ENCODE measurements at regions not wholly inside any gene's neighbourhood (a gene's known extent, or its start where the extent isn't known, plus 50 kb on each side); places are given as distances from the start of the nearest gene placed in this dataset.

DNA sequence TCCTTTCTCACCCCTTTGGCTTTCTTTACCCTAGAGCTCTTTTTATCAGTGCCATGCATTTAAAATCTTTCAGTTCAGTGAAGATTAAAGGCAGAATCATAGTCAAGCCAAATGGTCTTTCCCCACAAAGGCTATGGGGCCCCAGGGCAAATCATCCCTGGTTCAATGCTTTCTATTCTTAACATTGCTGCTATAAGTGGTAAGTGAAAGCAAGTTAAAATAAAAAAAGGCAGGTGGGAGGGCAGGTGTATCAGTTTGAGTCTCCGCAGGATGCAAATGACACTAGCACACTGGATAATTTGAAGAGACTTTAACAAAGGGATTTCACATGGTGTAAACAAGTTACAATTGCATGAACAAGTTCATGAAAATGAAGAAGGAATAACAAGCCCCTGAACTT is 757.4 kb downstream of the SATB2 start:
- Histone ChIP-seq H3K27me3 (ENCODE audit: control insufficient read depth, insufficient read depth, low read length) (no peaks in the 10 kb centered on the region), H3K9ac (ENCODE audit: low read length) (no peak overlapping the region), H3K36me3 (ENCODE audit: control insufficient read depth, insufficient read depth, low read length) (no peaks in the 10 kb centered on the region), H3K4me1 (ENCODE audit: control insufficient read depth, insufficient read depth, low read length) (no peaks in the 10 kb centered on the region), H3K4me3 (ENCODE audit: low read length) (no peak overlapping the region), H3K27ac (ENCODE audit: low read depth, low read length) (no peak overlapping the region)

DNA sequence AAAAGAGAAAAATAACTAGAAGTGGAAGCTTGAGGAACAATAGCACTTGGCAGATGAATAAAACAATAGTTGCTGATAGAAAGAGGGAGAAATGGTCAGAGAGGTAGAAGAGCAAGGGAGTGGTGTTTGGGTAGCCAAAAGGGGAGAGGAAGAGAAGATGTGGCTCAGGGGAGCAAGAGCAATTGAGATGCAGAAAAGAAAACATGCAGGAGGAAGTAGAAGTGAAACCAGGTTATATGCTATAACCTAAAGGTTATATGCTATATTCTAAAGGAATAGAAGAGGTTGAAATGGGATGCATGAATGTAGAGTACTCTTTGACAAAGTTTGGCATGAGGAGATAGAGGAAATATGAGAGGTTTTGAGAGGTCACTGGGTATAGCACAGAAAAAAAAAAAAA is 759.5 kb downstream of the SATB2 start:
- Histone ChIP-seq H3K27ac (ENCODE audit: low read depth, low read length) (no peak overlapping the region), H3K4me1 (ENCODE audit: control insufficient read depth, insufficient read depth, low read length) (no peaks in the 10 kb centered on the region), H3K27me3 (ENCODE audit: control insufficient read depth, insufficient read depth, low read length) (no peaks in the 10 kb centered on the region)

DNA sequence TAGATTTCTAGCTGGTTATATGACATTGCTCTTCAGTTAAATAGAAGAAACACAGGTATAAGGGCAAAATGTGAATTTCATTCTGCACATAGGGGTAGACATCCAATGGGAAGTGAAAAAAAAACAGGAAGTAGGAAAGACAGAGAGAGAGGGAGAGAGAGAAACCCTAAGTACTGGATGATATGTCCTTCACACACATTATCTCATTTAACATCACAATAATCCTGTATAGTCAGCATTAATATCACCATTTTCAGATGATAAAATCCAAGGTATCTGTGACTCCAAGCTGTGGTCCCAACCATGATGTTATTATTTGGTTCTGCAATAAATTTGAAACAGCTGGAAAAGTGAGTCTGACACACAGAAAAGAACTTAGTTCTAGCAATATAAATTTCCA is 759.9 kb downstream of the SATB2 start:
- Histone ChIP-seq H3K27me3 (ENCODE audit: control insufficient read depth, insufficient read depth, low read length) (no peaks in the 10 kb centered on the region), H3K4me3 (ENCODE audit: low read length) (no peak overlapping the region), H3K27ac (ENCODE audit: low read depth, low read length) (no peak overlapping the region), H3K9ac (ENCODE audit: low read length) (no peak overlapping the region), H3K36me3 (ENCODE audit: control insufficient read depth, insufficient read depth, low read length) (no peaks in the 10 kb centered on the region), H3K4me1 (ENCODE audit: control insufficient read depth, insufficient read depth, low read length) (no peaks in the 10 kb centered on the region)

More for the DNA sequence above, 759.5 kb downstream of the SATB2 start:
- Histone ChIP-seq H3K4me3 (ENCODE audit: low read length) (no peak overlapping the region), H3K9ac (ENCODE audit: low read length) (no peak overlapping the region), H3K36me3 (ENCODE audit: control insufficient read depth, insufficient read depth, low read length) (no peaks in the 10 kb centered on the region)

DNA sequence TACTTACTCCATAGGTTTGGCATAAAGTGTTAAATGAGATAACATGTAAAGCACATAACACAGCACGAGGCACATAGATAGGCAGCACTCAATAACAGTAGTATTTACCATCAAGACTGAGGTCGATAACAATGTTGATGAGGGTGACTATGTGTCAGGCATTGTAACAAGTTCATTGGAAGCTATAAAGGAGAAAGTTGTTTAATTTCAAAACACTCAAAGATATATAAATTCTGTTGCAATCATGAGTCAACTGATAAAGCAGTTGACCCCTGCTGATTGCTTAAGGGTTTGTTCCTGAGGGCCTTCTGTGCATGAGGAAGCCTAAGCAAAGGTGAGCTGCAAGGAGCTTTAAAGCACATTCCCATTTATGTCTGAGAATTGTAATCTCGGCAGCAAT is 760.5 kb downstream of the SATB2 start:
- Histone ChIP-seq H3K4me3 (ENCODE audit: low read length) (no peak overlapping the region), H3K27me3 (ENCODE audit: control insufficient read depth, insufficient read depth, low read length) (no peaks in the 10 kb centered on the region), H3K36me3 (ENCODE audit: control insufficient read depth, insufficient read depth, low read length) (no peaks in the 10 kb centered on the region), H3K9ac (ENCODE audit: low read length) (no peak overlapping the region), H3K27ac (ENCODE audit: low read depth, low read length) (no peak overlapping the region), H3K4me1 (ENCODE audit: control insufficient read depth, insufficient read depth, low read length) (no peaks in the 10 kb centered on the region)

DNA sequence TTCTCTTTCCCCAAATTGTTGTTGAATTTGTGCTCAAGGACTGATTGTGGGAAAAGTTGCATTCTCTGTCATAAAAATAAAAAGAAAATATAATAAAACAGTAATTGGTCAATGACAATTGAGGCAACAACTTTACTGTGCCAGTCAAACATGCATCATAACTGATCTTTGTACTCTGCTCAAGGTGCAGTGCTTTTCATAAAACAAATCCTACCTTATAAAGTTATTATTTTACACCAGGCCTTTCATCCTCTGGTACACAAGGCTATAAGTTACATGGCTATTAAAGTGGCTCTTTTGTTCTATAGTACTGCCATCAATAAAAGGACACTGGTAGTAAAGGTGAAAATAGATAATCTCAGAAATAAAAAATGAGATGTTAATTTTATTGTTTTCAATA is 761.9 kb downstream of the SATB2 start:
- Histone ChIP-seq H3K4me3 (ENCODE audit: low read length) (no peak overlapping the region), H3K36me3 (ENCODE audit: control insufficient read depth, insufficient read depth, low read length) (no peaks in the 10 kb centered on the region), H3K9ac (ENCODE audit: low read length) (no peak overlapping the region), H3K27ac (ENCODE audit: low read depth, low read length) (no peak overlapping the region), H3K4me1 (ENCODE audit: control insufficient read depth, insufficient read depth, low read length) (no peaks in the 10 kb centered on the region), H3K27me3 (ENCODE audit: control insufficient read depth, insufficient read depth, low read length) (no peaks in the 10 kb centered on the region)

DNA sequence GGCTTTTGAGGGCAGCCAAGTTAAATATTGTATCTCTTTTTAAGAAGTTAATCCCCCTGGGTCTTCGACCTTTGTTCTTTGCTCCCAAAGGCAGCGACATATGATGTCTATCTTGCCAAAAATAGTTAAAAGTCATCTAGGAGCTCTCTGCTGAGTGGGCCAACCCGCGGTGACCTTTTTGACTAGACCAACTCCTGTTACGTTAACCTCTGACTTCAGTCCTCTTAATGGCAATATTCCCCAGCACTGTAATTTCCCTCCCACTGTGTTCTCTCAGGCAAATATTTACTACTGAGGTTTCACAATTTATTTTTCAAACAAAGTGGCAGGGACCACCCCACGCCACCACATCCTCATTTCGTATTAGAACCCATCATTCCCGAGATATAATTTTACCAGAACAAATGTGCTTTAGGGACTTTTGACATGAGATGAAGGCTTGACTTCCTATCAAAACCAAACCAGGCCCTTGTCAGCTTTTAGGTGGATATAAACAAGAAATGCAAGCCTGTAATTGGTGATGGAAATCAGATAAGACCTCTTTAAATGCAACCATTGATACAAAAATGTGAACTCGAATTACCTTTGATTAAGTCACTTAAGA is 764.7 kb downstream of the SATB2 start:
- H3K36me3 ChIP-seq (ENCODE audit: control insufficient read depth, insufficient read depth, low read length): no peaks in the 10 kb centered on the region
- H3K4me3 ChIP-seq (ENCODE audit: low read length): no peak overlapping the region
- no peak overlapping the region for H3K9ac ChIP-seq (ENCODE audit: low read length)
- H3K4me1 ChIP-seq (ENCODE audit: control insufficient read depth, insufficient read depth, low read length): no peaks in the 10 kb centered on the region
- H3K27ac ChIP-seq (ENCODE audit: low read depth, low read length): no peak overlapping the region
- H3K27me3 ChIP-seq (ENCODE audit: control insufficient read depth, insufficient read depth, low read length): no peaks in the 10 kb centered on the region

DNA sequence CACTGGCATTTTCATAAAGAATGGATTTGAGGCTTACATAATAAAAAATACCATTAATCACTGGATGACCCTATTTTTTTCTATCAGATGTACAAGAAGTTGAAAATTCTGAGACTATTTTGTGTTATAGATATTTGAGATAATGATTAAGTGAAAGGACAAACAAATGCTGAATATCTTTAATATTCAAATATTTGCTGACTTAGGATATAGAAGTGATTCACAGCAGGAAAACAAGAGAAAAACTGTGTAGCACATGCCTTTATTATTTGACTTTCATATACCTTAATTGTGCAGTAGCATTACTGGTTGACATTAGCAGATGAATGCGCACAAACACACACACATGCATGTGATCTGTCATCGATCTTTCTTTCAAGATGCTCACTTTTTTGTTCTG is 766.5 kb downstream of the SATB2 start:
- Histone ChIP-seq H3K9ac (ENCODE audit: low read length) (no peak overlapping the region), H3K27me3 (ENCODE audit: control insufficient read depth, insufficient read depth, low read length) (no peaks in the 10 kb centered on the region), H3K4me3 (ENCODE audit: low read length) (no peak overlapping the region), H3K27ac (ENCODE audit: low read depth, low read length) (no peak overlapping the region), H3K36me3 (ENCODE audit: control insufficient read depth, insufficient read depth, low read length) (no peaks in the 10 kb centered on the region), H3K4me1 (ENCODE audit: control insufficient read depth, insufficient read depth, low read length) (no peaks in the 10 kb centered on the region)

DNA sequence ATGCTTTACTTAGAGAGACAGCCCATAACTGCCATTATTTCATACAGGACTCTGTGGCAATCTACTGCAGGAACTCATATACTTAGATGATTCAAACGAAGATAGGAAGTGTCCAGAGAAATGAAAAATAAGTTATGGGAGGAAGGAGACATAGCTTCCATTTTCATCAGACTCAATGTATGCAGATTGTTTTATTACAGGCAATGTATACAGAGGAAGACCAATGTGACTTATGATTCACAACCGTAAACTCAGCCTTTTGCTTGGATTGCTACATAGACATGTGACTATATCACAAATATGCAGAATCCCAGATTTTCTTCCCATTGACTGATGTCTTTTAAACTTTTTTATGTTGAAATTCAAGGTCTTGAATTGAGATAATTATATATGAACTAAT is 793.4 kb downstream of the SATB2 start:
- no peaks in the 10 kb centered on the region for H3K36me3 ChIP-seq (ENCODE audit: control insufficient read depth, insufficient read depth, low read length)
- no peak overlapping the region for H3K9ac ChIP-seq (ENCODE audit: low read length)
- H3K4me3 ChIP-seq (ENCODE audit: low read length): no peak overlapping the region
- H3K27me3 ChIP-seq (ENCODE audit: control insufficient read depth, insufficient read depth, low read length): no peaks in the 10 kb centered on the region
- no peak overlapping the region for H3K27ac ChIP-seq (ENCODE audit: low read depth, low read length)
- no peaks in the 10 kb centered on the region for H3K4me1 ChIP-seq (ENCODE audit: control insufficient read depth, insufficient read depth, low read length)

DNA sequence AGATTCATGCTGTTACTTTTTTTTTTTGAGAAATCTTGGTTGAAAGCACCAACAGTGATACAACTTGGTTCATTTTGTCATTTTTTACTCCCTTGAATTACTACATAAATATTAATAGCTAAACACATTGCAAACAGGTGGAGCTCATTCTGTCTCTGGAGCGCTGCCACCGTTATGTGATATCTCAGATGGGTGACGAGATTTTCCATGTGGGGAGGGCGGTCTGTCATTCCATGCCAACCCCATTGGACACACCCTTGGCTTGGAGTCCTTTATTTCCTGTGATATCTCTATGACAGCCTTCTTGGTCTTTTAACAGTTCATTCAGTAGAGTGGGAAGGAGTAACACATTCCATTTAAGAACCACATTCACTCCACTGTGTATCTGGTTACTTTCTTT is 794.8 kb downstream of the SATB2 start:
- H3K4me3 ChIP-seq (ENCODE audit: low read length): no peak overlapping the region
- H3K27me3 ChIP-seq (ENCODE audit: control insufficient read depth, insufficient read depth, low read length): no peaks in the 10 kb centered on the region
- H3K36me3 ChIP-seq (ENCODE audit: control insufficient read depth, insufficient read depth, low read length): no peaks in the 10 kb centered on the region
- H3K4me1 ChIP-seq (ENCODE audit: control insufficient read depth, insufficient read depth, low read length): no peaks in the 10 kb centered on the region
- no peak overlapping the region for H3K9ac ChIP-seq (ENCODE audit: low read length)
- H3K27ac ChIP-seq (ENCODE audit: low read depth, low read length): no peak overlapping the region

DNA sequence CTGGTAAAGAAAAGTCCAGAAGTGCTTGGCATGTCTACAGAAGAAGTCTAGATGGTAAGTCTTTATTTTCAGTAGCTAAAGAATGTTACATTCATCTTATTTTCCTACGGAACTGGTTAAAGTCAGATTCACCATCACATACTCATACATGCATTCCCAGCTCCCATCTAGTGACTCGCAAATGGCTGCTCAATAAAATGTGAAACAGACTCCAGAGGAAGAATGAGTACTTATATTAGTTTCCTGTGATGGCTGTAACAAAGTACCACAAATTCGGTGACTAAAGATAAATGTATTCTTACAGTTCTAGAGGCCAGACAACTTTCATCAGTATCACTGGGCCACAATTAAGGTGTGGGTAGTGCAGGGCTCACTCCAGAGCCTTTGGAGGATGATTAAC is 797.2 kb downstream of the SATB2 start:
- Histone ChIP-seq H3K36me3 (ENCODE audit: control insufficient read depth, insufficient read depth, low read length) (no peaks in the 10 kb centered on the region), H3K27ac (ENCODE audit: low read depth, low read length) (no peak overlapping the region), H3K4me1 (ENCODE audit: control insufficient read depth, insufficient read depth, low read length) (no peaks in the 10 kb centered on the region), H3K4me3 (ENCODE audit: low read length) (no peak overlapping the region), H3K27me3 (ENCODE audit: control insufficient read depth, insufficient read depth, low read length) (no peaks in the 10 kb centered on the region), H3K9ac (ENCODE audit: low read length) (no peak overlapping the region)

DNA sequence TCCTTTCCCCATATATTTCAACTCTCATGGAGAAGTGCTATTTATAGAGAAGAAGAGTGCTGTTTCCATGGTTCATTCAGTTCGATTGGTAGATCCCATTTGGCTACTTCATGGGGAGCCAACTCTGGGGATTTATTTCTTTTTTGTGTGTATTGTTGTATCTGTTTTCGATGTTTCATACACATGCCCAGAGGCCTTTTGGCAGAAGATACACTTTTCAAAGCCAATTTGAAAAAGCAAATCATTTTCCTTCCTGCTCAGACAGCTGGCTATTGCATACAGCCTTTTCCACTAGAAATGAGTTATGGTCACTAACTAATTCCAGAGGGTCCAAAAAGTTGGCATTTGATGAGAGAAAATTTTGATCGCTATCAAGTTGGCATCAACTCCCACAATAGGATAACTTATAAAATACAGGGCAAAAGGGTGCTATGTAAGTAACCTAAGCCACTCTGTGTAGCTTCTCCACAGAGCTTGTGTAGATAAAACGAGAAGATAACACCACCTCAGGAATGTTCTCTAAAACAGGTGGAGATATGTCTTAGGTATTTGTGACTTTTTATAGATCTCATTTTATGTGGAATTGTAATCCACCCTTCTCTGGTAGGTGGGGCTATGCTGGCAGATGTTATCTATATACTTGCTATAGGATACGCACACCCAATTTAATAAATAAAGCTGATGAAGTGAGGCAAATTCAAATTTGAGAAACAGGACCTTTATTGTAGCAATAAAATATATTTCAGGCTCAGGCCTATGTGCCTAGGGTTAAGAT is 798.5 kb downstream of the SATB2 start:
- H3K27ac ChIP-seq (ENCODE audit: low read depth, low read length): no peak overlapping the region
- H3K9ac ChIP-seq (ENCODE audit: low read length): no peak overlapping the region
- H3K27me3 ChIP-seq (ENCODE audit: control insufficient read depth, insufficient read depth, low read length): no peaks in the 10 kb centered on the region
- H3K4me1 ChIP-seq (ENCODE audit: control insufficient read depth, insufficient read depth, low read length): no peaks in the 10 kb centered on the region
- H3K36me3 ChIP-seq (ENCODE audit: control insufficient read depth, insufficient read depth, low read length): no peaks in the 10 kb centered on the region
- no peak overlapping the region for H3K4me3 ChIP-seq (ENCODE audit: low read length)

DNA sequence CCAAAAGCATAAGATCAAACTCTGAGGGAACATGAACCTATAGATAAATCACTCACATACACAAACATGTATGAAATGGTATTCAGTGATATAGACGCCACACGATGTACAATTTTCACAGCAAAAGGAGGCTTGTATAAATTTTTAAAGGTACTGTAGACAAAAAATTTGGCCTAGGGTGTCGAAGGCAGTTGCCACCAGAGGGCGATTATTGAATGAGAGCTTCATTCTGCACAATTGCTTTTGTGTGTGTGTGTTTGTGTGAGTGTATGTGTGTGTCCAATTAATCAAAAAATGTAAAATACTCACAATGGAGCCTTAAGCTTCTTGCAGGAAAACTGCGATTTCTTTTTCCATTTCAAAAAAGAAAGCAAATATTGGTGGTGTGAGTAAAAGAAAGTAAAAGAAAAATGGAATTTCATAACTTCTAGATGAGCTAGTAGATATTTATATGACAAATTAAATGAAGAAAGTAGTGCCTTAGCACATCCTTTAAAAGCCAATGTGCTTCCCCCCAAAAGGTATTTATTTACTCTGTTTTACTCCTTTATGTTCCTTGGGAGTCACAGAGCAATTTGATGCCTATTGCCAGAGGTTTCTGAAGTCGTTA is 800.1 kb downstream of the SATB2 start:
- Histone ChIP-seq H3K36me3 (ENCODE audit: control insufficient read depth, insufficient read depth, low read length) (no peaks in the 10 kb centered on the region), H3K9ac (ENCODE audit: low read length) (no peak overlapping the region), H3K27ac (ENCODE audit: low read depth, low read length) (no peak overlapping the region), H3K4me3 (ENCODE audit: low read length) (no peak overlapping the region), H3K27me3 (ENCODE audit: control insufficient read depth, insufficient read depth, low read length) (no peaks in the 10 kb centered on the region), H3K4me1 (ENCODE audit: control insufficient read depth, insufficient read depth, low read length) (no peaks in the 10 kb centered on the region)

DNA sequence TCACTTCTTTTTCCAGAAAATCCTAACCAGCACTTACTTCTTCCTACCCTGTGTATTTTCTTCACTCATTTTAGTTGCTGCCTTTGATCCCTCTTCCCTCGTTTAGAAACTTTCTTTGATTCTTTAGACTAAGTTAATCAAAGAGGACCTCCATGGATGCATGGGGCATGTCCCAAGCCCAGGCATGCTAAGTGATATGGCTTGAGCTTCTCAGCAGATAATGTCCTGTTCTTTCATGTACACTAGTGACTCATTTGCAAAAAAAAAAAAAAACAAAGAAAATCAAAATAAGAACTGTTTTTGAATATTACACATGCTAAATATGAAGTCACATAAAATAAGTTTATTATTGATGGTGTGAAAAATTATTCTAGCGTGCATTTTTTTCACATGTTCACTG is 800.9 kb downstream of the SATB2 start:
- Histone ChIP-seq H3K4me1 (ENCODE audit: control insufficient read depth, insufficient read depth, low read length) (no peaks in the 10 kb centered on the region), H3K27me3 (ENCODE audit: control insufficient read depth, insufficient read depth, low read length) (no peaks in the 10 kb centered on the region), H3K4me3 (ENCODE audit: low read length) (no peak overlapping the region), H3K27ac (ENCODE audit: low read depth, low read length) (no peak overlapping the region), H3K36me3 (ENCODE audit: control insufficient read depth, insufficient read depth, low read length) (no peaks in the 10 kb centered on the region), H3K9ac (ENCODE audit: low read length) (no peak overlapping the region)

Data from rectal smooth muscle tissue (tissue), 1 donor.